ENCODE measurements at regions not wholly inside any gene's neighbourhood (a gene's known extent, or its start where the extent isn't known, plus 50 kb on each side); places are given as distances from the start of the nearest gene placed in this dataset.

DNA sequence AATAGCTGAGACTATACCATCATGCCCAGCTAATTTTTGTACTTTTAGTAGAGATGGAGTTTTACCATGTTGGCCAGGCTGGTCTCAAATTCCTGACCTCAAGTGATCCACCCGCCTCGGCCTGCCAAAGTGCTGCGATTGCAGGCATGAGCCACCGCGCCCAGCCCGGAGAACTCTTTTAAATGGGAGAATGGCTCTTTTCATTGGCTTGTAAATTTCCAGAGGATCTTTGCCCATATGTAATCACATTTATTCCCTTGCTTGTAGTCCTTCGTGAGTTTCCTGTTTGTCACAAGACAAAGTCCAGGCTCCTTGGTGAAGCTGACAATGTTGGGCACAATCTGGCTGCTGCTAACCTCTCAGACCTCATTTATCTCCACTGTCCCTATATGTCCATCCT is 135.1 kb downstream of the CEP57L1 start:
- TF ChIP-seq POLR2AphosphoS5 (IDR thresholded peaks at IDR 0.05; ENCODE audit: low read depth, low read length) (no peak), TAF1 (IDR thresholded peaks at IDR 0.05; ENCODE audit: low read depth, low read length) (no peak), PAX5 (IDR thresholded peaks at IDR 0.05; ENCODE audit: insufficient read depth, low read length, severe bottlenecking) (no peak), SPI1 (IDR thresholded peaks at IDR 0.05; ENCODE audit: low read depth, low read length) (no peak), POLR2A (IDR thresholded peaks at IDR 0.05; ENCODE audit: low read depth, low read length) (no peak), POU2F2 (IDR thresholded peaks at IDR 0.05; ENCODE audit: low read depth, low read length) (no peak)

Measured in GM12891 (cell line).